Neuronal stem cell (in vitro differentiated cells): ENCODE measurements at regions not wholly inside any gene's neighbourhood (a gene's known extent, or its start where the extent isn't known, plus 50 kb on each side); places are given as distances from the start of the nearest gene placed in this dataset.
"Not testable (repeated sequence)": the region's sequence is repeated elsewhere in the genome, so short reads cannot be mapped to it uniquely, and the experiment has no call there.

Source experiments
- DNase-seq: peaks from one replicate; pipeline ENCODE4 v3.0.0-alpha.2; 2013; ENCODE audit warnings: low spot score
- H2AFZ ChIP-seq: one replicate; pipeline ENCODE4 v1.6.1; 2013; ENCODE audit warnings: mild to moderate bottlenecking, low read length, inconsistent platforms
- H2AK5ac ChIP-seq: 2 replicates; pipeline ENCODE4 v1.6.1; 2013; ENCODE audit warnings: low read depth, mild to moderate bottlenecking, inconsistent platforms, low read length, moderate library complexity, mixed read lengths
- H2BK120ac ChIP-seq: 2 replicates; pipeline ENCODE4 v1.6.1; 2013; ENCODE audit warnings: low read depth, mild to moderate bottlenecking, inconsistent platforms, low read length, moderate library complexity, mixed read lengths
- H2BK12ac ChIP-seq: one replicate; pipeline ENCODE4 v1.6.1; 2013; ENCODE audit warnings: low read length, inconsistent platforms
- H2BK15ac ChIP-seq: 2 replicates; pipeline ENCODE4 v1.6.1; 2013; ENCODE audit warnings: mild to moderate bottlenecking, low read length, inconsistent platforms, mixed read lengths
- H2BK5ac ChIP-seq: one replicate; pipeline ENCODE4 v1.6.1; 2013; ENCODE audit warnings: inconsistent platforms, mild to moderate bottlenecking, low read length, moderate library complexity
- H3K14ac ChIP-seq: one replicate; pipeline ENCODE4 v1.6.1; 2013; ENCODE audit warnings: low read length, inconsistent platforms
- H3K18ac ChIP-seq: 2 replicates; pipeline ENCODE4 v1.6.1; 2013; ENCODE audit warnings: low read length, inconsistent platforms
- H3K23ac ChIP-seq: 2 replicates; pipeline ENCODE4 v1.6.1; 2013; ENCODE audit warnings: low read depth, mild to moderate bottlenecking, mixed read lengths, low read length, inconsistent platforms; ENCODE audit not compliant: poor library complexity
- H3K27ac ChIP-seq: replicated peaks from 3 replicates; pipeline ENCODE4 v1.5.1; 2013; ENCODE audit warnings: low read length, inconsistent platforms
- H3K27me3 ChIP-seq, 3 experiments: 2 replicates each; pipeline ENCODE4 v1.6.1; 2013; ENCODE audit warnings: low read length in 3 of 3, mild to moderate bottlenecking in 2 of 3, inconsistent platforms in 1 of 3, low read depth in 1 of 3, mixed read lengths in 1 of 3, moderate library complexity in 1 of 3; ENCODE audit not compliant: control insufficient read depth in 3 of 3, insufficient read depth in 3 of 3
- H3K36me3 ChIP-seq, 2 donors: replicated peaks in 1 of 2; 2 replicates each; pipeline ENCODE4 v1.6.1; 2013; ENCODE audit warnings: low read length in 2 of 2; ENCODE audit not compliant: control insufficient read depth in 2 of 2, insufficient read depth in 2 of 2
- H3K4ac ChIP-seq: 2 replicates; pipeline ENCODE4 v1.6.1; 2013; ENCODE audit warnings: inconsistent platforms, mild to moderate bottlenecking, low read length, moderate library complexity
- H3K4me1 ChIP-seq, 2 donors: 1 replicate in 1 of 2; 2 replicates in 1 of 2; pipeline ENCODE4 v1.6.1; 2013; ENCODE audit warnings: low read length in 2 of 2, low read depth in 1 of 2; ENCODE audit not compliant: control insufficient read depth in 2 of 2, insufficient read depth in 1 of 2
- H3K4me2 ChIP-seq: one replicate; pipeline ENCODE4 v1.6.1; 2013; ENCODE audit warnings: mild to moderate bottlenecking, low read length, inconsistent platforms; ENCODE audit not compliant: insufficient read depth, poor library complexity, severe bottlenecking
- H3K4me3 ChIP-seq, 2 donors: 2 replicates each; pipeline ENCODE4 v1.5.1; 2013; ENCODE audit warnings: low read length in 2 of 2, mild to moderate bottlenecking in 2 of 2, inconsistent platforms in 1 of 2, moderate library complexity in 1 of 2
- H3K79me1 ChIP-seq: one replicate; pipeline ENCODE4 v1.6.1; 2013; ENCODE audit warnings: low read depth, mild to moderate bottlenecking, inconsistent platforms, low read length, moderate library complexity
- H3K9ac ChIP-seq: one replicate; pipeline ENCODE4 v1.6.1; 2013; ENCODE audit warnings: mild to moderate bottlenecking, low read depth, low read length, inconsistent platforms; ENCODE audit not compliant: poor library complexity
- H3K9me3 ChIP-seq, 2 donors: replicated peaks in 1 of 2; 2 replicates each; pipeline versions ENCODE3 to v1.6.1; 2013; ENCODE audit warnings: low read length in 2 of 2, mild to moderate bottlenecking in 2 of 2, inconsistent platforms in 1 of 2, low read depth in 1 of 2, mixed read lengths in 1 of 2, moderate library complexity in 1 of 2; ENCODE audit not compliant: control insufficient read depth in 2 of 2, insufficient read depth in 1 of 2
- H4K8ac ChIP-seq: one replicate; pipeline ENCODE4 v1.6.1; 2013; ENCODE audit warnings: low read depth, mild to moderate bottlenecking, inconsistent platforms, low read length, moderate library complexity
- H4K91ac ChIP-seq: one replicate; pipeline ENCODE4 v1.6.1; 2013; ENCODE audit warnings: low read length, low read depth, mild to moderate bottlenecking, inconsistent platforms; ENCODE audit not compliant: poor library complexity
- WGBS, 2 donors: extraction: QIAGEN DNeasy Blood & Tissue Kit; methylation state at CpG; one replicate each; pipeline ENCODE4 v1.1.7; 2013; ENCODE audit warnings: missing lambda C conversion rate in 2 of 2, mixed read lengths in 1 of 2; ENCODE audit not compliant: insufficient read length in 2 of 2, insufficient replicate concordance in 1 of 2; ENCODE audit errors: extremely low coverage in 2 of 2; 5-methylcytosine and 5-hydroxymethylcytosine counted together

GRCh38 chr3:39712413-39713048 lies 96.9 kb upstream of the MYRIP start:
- Histone ChIP-seq H3K23ac (no peak overlapping the region), H2BK12ac (no peak overlapping the region), H2AK5ac (no peak overlapping the region), H4K8ac (no peak overlapping the region), H4K91ac (no peak overlapping the region), H3K4me2 (no peak overlapping the region), H3K79me1 (no peaks in the 10 kb centered on the region), H2BK120ac (no peak overlapping the region), H3K27ac (no peak overlapping the region), H3K27me3 (no peaks in the 10 kb centered on the region), H3K4ac (no peak overlapping the region), H3K18ac (no peak overlapping the region), H3K9ac (no peak overlapping the region), H3K14ac (no peak overlapping the region), H3K4me3 (no peak overlapping the region), H3K36me3 (no peaks in the 10 kb centered on the region), H2AFZ (no peak overlapping the region), H3K9me3 (no peaks in the 10 kb centered on the region), H2BK15ac (no peak overlapping the region), H3K4me1 (no peaks in the 10 kb centered on the region), H2BK5ac (no peak overlapping the region)
- DNase-seq, result no peak
- no CpG with 5 or more reads among the region's 4 CpGs for WGBS, 2 donors

GRCh38 chr3:39713341-39713740 lies 96.1 kb upstream of the MYRIP start:
- H2BK5ac ChIP-seq, H3K79me1 ChIP-seq, H3K4me3 ChIP-seq, H3K4me2 ChIP-seq, H3K14ac ChIP-seq, H4K91ac ChIP-seq, H3K9me3 ChIP-seq, DNase-seq, H2AFZ ChIP-seq, H3K27ac ChIP-seq, H2BK120ac ChIP-seq, H2AK5ac ChIP-seq, H2BK15ac ChIP-seq, H3K23ac ChIP-seq, H2BK12ac ChIP-seq, H3K4ac ChIP-seq, H4K8ac ChIP-seq, H3K9ac ChIP-seq, H3K36me3 ChIP-seq, H3K27me3 ChIP-seq, H3K4me1 ChIP-seq, H3K18ac ChIP-seq: not testable (repeated sequence)
- WGBS, 2 donors, result no CpG with 5 or more reads among the region's 24 CpGs

DNA sequence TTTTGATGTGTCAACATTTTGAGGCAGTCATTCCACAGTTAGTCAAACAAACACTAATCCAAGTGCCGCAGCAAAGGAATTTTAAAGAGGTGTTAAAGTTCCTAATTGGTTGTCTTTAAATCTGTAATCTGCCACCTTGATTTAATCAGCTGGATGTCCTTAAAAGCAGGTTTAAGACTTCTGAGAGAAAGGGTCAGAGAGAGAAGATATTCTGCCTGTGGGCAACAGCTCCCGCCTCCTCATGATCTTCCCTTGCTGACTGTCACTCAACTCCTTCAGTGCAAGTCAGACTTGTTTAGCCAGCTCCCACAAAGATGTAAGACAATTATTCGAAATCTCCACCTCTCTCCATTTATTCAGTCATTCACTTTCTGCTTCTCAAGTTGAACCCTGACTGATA lies 92.6 kb upstream of the MYRIP start:
- Histone ChIP-seq H3K36me3 (no peaks in the 10 kb centered on the region), H2BK5ac (no peak overlapping the region), H3K4me1 (no peaks in the 10 kb centered on the region), H3K27ac (no peak overlapping the region), H3K79me1 (no peaks in the 10 kb centered on the region), H3K4me2 (no peak overlapping the region), H2AK5ac (no peak overlapping the region), H3K9me3 (no peaks in the 10 kb centered on the region), H2BK12ac (no peak overlapping the region), H4K8ac (no peak overlapping the region), H2AFZ (no peak overlapping the region), H3K23ac (no peak overlapping the region), H3K4ac (no peak overlapping the region), H3K9ac (no peak overlapping the region), H3K18ac (no peak overlapping the region), H2BK120ac (no peak overlapping the region), H3K4me3 (no peak overlapping the region), H2BK15ac (no peak overlapping the region), H4K91ac (no peak overlapping the region), H3K27me3 (no peaks in the 10 kb centered on the region), H3K14ac (no peak overlapping the region)
- no peak for DNase-seq
- WGBS, 2 donors, result no CpG with 5 or more reads among the region's 3 CpGs

DNA sequence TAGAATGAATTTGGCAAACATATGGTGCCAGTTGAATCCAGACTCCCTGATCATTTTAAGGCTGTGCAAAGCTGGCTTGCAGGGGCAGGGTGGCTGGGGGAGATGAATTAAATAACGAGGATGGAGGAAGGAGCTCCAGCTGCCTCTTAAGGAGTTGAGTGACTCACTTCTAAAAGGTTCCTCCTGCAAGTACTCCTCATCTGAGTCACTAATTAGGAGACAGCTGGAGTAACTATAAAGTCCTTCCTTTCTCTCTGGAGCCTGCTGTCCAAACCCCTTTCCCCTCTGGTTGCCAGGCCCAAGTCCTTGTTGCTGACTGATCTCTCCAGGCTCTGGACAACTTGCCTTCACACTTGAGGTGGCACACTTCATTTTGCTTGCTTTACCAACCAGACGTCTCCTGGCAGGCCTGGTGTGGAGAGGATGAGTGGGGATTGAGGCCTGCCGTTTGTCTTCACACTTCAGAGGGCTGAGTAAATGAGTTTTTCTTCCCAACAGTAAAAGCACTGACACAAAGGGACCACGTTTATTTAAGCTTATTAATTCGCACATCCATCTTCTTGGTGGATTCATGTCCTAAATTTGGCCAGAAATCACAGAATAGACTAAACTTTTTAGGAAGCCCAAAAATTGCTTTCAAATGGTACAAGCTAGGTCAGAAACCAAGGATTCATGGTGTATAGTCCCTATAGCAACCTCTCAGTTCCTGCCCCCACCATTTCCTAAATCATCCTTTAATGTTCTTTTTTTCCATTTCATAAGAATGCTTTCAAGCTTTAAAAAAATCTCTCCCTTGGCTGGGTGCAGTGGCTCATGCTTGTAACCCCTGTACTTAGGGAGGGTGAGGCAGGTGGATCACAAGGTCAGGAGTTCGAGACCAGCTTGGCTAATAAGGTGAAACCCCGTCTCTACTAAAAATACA lies 90.5 kb upstream of the MYRIP start:
- no peak overlapping the region for H3K4me3 ChIP-seq
- H3K4me1 ChIP-seq, result no peaks in the 10 kb centered on the region
- H2BK120ac ChIP-seq, result no peak overlapping the region
- H3K23ac ChIP-seq, result no peak overlapping the region
- H3K27me3 ChIP-seq, result no peaks in the 10 kb centered on the region
- H2BK5ac ChIP-seq, result no peak overlapping the region
- H3K18ac ChIP-seq, result no peak overlapping the region
- no CpG with 5 or more reads among the region's 7 CpGs for WGBS, 2 donors
- no peak overlapping the region for H4K91ac ChIP-seq
- no peak overlapping the region for H2AK5ac ChIP-seq
- H2AFZ ChIP-seq, result no peak overlapping the region
- no peaks in the 10 kb centered on the region for H3K9me3 ChIP-seq
- no peak overlapping the region for H3K4me2 ChIP-seq
- no peaks in the 10 kb centered on the region for H3K79me1 ChIP-seq
- H3K36me3 ChIP-seq, result no peaks in the 10 kb centered on the region
- no peak overlapping the region for H3K27ac ChIP-seq
- H4K8ac ChIP-seq, result no peak overlapping the region
- H3K14ac ChIP-seq, result no peak overlapping the region
- no peak overlapping the region for H3K4ac ChIP-seq
- no peak overlapping the region for H2BK12ac ChIP-seq
- no peak for DNase-seq
- no peak overlapping the region for H3K9ac ChIP-seq
- H2BK15ac ChIP-seq, result no peak overlapping the region
